Stimulated activated CD4-positive, alpha-beta T cell treated with anti-CD3 and anti-CD28 coated beads, Interleukin-1b, Interleukin-23, amount 100 ng/mL, for 1 hour (primary cell): ENCODE measurements at regions not wholly inside any gene's neighbourhood (a gene's known extent, or its start where the extent isn't known, plus 50 kb on each side); places are given as distances from the start of the nearest gene placed in this dataset.
"Not testable (repeated sequence)": the region's sequence is repeated elsewhere in the genome, so short reads cannot be mapped to it uniquely, and the experiment has no call there.

Experiments
- DNase-seq, 2 donors: peaks; one replicate each; pipeline ENCODE4 v3.0.0-alpha.2; 2020; ENCODE audit warnings: low read depth in 2 of 2

DNA sequence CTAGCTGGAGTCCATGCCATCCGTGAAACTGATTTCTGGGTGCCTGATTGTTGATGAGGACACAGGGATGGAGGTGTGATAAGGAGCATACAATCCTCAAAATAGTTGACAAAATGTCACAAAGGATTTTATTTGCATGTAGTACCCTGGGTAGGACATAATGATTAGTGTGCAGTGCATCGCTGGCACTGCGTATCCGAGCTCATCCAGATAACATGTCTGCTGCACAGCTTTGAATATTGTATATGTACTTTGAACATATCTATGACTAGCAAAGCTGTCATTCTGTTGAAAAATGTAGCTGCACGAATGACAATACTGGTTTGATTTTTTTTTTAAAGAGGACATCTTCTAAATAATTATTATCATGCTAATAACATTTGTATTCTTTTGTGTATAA is 529.7 kb upstream of the FANCL start:
- no peak for DNase-seq

DNA sequence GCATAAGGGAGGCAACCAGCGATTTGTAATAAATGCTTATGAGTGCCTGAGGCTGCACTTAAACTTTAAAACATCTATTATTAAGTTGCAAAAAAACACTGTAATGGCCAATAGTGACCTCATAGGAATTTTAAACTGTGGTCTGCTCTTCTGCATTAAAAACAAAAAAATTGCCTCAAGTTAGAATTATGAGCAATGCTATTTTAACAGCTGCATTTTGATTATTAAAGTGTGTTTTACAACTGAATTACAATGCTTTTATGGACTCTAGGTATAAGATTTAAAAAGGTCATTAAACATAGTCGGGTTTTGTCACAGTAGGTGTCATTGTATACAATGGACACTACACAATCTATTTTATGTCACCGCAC is 528.7 kb upstream of the FANCL start:
- no peak for DNase-seq

GRCh38 chr2:58769111-58769863 is 528.2 kb upstream of the FANCL start:
- no peak for DNase-seq

GRCh38 chr2:58768715-58769080 is 527.6 kb upstream of the FANCL start:
- DNase-seq, result no peak

DNA sequence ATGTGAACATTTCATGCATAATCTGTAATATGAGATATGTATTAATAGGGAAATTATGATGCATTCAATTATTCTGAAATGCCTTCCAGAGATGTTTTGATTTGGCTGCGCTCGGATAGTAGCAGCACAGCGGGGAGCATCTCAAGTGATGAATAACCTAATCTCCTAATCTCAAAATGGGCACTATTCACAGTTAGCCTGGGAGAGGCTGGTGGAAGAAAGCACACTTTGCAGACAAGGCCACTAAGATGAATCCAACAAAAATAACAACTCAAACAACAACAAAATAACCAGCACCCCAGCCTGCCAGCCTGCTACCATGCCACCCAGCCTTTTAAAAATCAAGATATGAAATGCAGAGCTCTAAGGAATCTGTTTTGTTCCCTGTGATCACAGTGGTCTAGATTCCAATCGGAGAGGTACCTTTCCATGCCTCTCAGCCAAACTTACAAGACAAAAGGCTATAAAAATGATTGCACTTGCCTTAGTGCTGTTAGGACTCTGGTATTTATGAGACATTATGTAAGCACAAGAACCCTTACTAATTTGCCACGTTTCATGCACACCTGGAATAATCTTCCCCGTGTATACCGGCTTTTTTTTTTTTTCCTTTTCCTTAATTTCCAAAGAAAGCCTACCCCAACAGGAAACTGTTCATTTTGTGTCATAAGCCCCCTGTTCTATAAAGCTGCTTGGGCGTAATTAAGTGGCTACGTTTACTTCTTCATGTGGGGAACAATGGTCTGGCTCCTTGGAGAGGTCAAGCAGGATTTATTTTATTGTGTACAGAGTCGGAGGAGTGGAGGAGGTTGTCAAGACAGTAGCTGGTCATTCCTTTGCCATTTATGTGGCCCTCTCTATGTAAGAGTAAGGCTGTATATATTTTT is 526.9 kb upstream of the FANCL start:
- no peak for DNase-seq

DNA sequence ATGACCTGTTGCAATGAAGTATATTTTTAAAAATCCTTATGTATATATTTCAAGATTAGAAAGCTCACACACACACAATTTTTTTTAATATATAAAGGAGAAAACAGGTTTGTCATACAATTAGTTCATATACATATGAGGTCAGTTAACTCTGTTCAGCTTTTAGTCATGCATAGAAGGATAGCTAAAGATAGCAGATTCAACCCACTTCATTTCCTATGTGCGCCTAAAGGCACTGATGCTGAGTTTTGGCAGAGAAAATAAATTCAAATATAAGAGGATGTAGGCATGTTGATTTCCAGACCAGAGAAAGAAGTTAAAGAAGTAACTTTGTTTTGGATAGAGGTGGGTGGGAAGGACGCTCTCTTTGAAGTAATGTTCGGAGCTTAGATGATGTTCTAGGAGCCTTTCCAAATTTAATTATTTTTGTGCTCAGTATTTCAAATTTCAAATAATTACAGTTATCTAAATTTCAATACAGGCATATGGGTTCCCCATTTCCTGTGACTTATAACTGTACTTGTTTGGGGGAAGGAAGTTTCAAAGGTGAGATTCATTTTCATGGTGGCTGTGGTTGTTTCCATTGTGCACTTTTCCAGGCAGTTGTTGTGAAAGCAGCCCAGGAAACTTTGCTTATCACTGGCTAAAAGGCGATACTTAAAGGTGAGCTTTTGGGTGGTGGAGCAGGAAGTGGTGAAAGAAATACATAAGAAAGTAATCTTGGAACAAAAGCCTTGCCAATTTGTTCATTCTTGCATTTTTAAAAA is 523.4 kb upstream of the FANCL start:
- no peak for DNase-seq

DNA sequence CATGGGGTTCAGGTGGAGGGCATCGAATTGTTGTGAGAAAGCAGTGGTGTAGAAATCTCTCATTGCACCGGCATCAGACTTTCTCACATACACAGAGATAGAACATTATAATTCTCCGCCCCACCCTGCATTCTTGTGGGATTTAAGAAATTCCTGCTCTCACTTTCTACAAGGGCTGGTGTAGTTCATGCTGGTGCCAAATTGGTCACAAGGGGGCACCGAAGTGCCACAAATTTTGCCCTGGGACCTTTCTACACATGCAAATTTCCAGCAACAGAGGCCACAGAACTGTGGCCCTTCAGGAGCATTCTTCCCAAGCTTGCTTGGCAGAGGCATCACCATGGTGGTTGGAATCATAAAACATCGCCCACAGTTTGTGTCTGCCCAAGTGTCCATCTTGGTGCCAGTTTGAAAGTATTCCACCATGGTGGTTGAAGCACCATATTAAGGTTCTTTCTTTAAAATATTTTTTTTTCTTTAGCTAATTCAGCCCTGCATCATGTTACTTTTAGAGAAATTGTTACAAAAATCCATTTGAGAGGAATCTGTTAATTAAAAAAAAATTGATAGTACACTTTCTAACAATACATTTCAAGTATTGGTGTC is 521.2 kb upstream of the FANCL start:
- DNase-seq, result no peak

- DNase-seq, result no peak
These were observed 516.8 kb upstream of the FANCL start for GRCh38 chr2:58757971-58758370.

DNA sequence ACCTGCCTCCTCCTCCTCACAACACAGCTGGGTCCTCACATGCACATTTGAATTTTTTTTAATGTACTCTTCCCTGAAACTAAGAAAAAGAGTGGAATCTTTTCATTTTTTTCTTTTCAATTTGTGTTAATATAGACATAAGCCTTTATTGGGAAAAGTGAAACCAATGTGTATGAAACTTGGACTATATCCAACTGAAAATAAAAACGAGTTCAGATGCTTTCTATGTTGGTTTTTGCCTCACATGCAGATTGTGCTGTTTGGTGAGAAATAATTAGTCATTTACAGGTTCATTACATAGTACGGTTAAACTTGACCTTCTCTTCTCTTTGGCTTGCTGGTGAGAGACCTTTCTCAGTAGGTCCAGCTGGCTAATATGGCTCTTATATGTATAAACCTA is 515.2 kb upstream of the FANCL start:
- no peak for DNase-seq

- not testable (repeated sequence) for DNase-seq
These were observed 511.4 kb upstream of the FANCL start for GRCh38 chr2:58752507-58752906.

- DNase-seq, result not testable (repeated sequence)
These were observed 510.6 kb upstream of the FANCL start for GRCh38 chr2:58751676-58752075.

GRCh38 chr2:58749041-58749440 is 507.9 kb upstream of the FANCL start:
- DNase-seq, result no peak

DNA sequence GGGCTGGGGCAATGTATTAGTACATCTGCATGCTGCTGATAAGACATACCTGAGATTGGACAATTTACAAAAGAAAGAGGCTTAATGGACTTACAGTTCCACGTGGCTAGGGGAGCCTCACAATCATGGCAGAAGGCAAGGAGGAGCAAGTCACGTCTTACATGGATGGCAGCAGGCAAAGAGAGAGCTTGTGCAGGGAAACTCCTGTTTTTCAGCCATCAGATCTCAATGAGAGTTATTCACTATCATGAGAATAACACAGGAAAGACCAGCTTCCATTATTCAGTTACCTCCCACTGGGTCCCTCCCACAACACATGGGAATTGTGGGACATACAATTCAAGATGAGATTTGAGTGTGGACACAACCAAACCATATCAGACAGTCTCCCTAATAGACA is 504.2 kb upstream of the FANCL start:
- DNase-seq, result not testable (repeated sequence)

- DNase-seq, result no peak
These were observed 499.3 kb upstream of the FANCL start for GRCh38 chr2:58740426-58740825.

DNA sequence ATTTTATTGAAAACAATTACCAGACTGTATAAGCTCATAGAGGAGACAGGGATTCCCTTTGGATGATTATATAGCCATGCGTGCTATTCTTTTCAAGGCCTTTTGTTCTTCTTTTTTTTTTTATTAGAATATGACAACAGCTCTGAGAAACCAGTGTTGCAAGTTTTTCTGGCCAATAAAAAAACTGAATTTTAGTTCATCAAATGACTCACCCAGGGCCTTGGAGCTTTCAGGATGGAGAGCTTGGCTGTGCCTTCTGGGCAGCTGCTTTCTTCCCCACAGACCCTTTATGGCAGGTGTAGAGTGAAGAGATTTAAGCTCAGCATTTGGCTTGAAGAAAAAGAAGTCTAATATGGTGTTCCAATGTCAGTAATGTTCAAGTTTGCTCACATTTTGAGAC is 497.9 kb upstream of the FANCL start:
- no peak for DNase-seq

GRCh38 chr2:58734365-58734764 is 493.2 kb upstream of the FANCL start:
- no peak for DNase-seq

- no peak for DNase-seq
These were observed 491.9 kb upstream of the FANCL start for GRCh38 chr2:58732999-58733398.

GRCh38 chr2:58731488-58731869 is 490.4 kb upstream of the FANCL start:
- no peak for DNase-seq

GRCh38 chr2:58730764-58731487 is 489.8 kb upstream of the FANCL start:
- no peak for DNase-seq

DNA sequence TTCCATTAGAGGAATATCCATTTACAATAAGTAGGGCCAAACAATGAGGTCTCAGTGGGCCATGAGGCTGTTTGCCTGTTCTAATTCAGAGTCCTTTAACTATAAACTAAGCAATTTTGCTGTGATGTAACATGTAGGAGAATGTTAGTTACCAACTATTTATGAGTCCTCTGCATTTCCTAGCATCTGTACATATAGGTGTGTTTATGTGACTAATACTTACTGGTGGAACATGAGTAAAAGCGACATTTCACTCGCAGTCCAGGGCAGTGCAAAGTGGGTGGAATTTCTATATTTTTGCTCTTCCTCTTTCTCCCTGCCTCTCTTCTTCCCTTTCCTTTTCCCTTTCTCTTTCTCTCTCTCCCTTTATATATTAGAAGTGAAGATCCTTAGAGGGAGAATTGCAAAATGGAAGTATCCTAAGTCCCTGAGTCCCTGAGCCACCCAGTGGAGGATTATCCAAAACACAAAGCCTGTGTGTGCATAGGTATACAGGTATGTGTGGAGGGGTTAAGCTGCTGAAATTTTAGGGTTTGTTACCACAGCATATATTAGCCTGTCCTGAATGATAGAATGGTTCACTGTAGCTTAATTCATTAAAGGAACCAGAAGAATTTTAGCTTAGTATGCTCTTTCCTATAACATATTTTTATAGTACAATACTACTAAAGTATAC is 487.0 kb upstream of the FANCL start:
- DNase-seq, result no peak
